ENCODE measurements at regions not wholly inside any gene's neighbourhood (a gene's known extent, or its start where the extent isn't known, plus 50 kb on each side); places are given as distances from the start of the nearest gene placed in this dataset.

DNA sequence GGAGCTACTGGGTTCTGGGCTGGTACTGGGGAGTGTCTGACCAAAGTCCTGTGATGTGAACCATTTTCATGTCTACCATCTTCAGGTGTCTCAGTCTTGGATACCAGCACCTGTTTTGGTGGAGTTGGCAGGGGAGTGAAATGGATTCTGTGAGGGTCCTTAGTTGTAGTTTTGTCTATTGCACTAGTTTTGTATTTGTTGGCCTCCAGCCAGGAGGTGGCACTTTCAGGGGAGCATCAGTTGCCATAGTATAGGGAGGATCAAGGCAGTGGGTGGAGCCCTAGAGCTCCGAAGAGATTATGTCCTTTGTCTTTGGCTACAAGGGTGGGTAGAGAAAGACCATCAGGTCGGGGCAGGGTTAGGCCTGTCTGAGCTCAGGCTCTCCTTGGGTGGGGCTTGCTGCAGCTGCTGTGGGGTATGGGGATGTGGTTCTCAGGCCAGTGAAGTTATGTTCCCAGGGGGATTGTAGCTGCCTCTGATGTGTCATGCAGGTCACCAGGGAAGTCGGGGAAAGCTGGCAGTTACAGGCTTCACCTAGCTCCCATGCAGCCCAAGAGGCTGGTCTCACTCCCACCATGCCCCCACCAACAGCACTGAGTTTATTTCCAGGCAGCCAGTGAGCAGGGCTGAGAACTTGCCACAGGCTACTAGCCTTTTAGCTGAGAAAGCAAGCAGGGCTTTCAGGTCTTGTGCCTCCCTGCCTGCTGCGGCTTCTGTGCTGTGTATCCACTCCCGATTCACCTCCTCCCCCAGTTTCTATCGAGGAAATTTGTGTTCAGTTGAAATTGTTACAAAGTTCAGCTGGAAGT is 153.1 kb downstream of the ZNF365 start:
- 45 to 57% methylated on average over 4 to 6 of the region's 6 CpGs for WGBS, 2 donors
- intact Hi-C loops (cut with DNase I; ENCODE audit: low total_unique reads) = no loop called here
- H3K4me3 ChIP-seq = no peak overlapping the region
- no peaks in the 10 kb centered on the region for H3K36me3 ChIP-seq (ENCODE audit: low read depth, missing control alignments)
- no peak overlapping the region for H3K27ac ChIP-seq
- H3K9me3 ChIP-seq = no peaks in the 10 kb centered on the region
- TF ChIP-seq, protein P1, sequence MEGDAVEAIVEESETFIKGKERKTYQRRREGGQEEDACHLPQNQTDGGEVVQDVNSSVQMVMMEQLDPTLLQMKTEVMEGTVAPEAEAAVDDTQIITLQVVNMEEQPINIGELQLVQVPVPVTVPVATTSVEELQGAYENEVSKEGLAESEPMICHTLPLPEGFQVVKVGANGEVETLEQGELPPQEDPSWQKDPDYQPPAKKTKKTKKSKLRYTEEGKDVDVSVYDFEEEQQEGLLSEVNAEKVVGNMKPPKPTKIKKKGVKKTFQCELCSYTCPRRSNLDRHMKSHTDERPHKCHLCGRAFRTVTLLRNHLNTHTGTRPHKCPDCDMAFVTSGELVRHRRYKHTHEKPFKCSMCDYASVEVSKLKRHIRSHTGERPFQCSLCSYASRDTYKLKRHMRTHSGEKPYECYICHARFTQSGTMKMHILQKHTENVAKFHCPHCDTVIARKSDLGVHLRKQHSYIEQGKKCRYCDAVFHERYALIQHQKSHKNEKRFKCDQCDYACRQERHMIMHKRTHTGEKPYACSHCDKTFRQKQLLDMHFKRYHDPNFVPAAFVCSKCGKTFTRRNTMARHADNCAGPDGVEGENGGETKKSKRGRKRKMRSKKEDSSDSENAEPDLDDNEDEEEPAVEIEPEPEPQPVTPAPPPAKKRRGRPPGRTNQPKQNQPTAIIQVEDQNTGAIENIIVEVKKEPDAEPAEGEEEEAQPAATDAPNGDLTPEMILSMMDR (IDR thresholded peaks at IDR 0.05) = no peak
- TF ChIP-seq POLR2A (IDR thresholded peaks at IDR 0.05) = no peak
- DNase-seq = peak; percentile 20
- H3K4me1 ChIP-seq = peaks cover 5% of the 10 kb centered on the region
- H3K27me3 ChIP-seq = no peaks in the 10 kb centered on the region

DNA sequence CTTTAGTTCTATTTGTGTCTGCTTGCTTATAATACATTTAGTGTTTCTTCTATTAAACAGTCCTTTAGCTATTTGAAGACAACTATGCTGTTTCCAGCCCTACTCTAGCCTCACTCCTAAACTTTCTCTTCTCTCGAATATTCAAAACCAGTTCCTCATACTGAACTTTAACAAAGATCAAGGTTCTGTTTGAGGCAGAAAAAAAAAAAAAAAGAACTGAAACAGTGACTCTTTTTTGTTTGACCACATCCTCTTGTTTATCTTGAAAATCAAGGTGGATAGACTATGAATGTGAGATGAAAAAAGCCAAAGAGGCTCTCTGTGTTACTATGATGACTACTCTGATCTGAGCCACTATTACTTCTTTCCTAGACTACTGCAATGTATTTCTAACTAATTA is 154.3 kb downstream of the ZNF365 start:
- peaks cover 5% of the 10 kb centered on the region for H3K4me1 ChIP-seq
- no peak for TF ChIP-seq POLR2A (IDR thresholded peaks at IDR 0.05)
- TF ChIP-seq, protein P1 (IDR thresholded peaks at IDR 0.05) = no peak
- intact Hi-C loops (cut with DNase I; ENCODE audit: low total_unique reads) = no loop called here
- WGBS, 2 donors = 70 to 88% methylated on average over 1 of the region's 1 CpG
- H3K27ac ChIP-seq = no peak overlapping the region
- no peaks in the 10 kb centered on the region for H3K27me3 ChIP-seq
- no peaks in the 10 kb centered on the region for H3K9me3 ChIP-seq
- DNase-seq = no peak
- H3K36me3 ChIP-seq (ENCODE audit: low read depth, missing control alignments) = no peaks in the 10 kb centered on the region
- no peak overlapping the region for H3K4me3 ChIP-seq

DNA sequence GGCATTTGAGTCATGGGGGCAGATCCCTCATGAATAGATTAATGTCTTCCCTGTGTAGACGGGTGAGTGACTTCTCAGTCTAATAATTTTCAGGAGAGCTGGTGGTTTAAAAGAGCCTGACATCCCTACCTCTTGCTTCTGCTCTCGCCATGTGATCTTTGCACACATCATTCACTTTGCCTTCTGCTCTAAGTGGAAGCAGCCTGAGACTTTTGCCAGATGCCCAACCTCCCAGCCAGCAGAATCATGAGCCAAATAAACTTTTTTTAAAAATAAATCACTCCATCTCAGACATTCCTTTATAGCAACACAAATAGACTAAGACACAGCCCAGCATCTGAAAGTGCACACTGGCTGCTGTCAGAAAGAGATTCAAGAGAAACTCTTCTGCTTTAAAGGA is 155.2 kb downstream of the ZNF365 start:
- WGBS, 2 donors = 62 to 73% methylated on average over 2 of the region's 2 CpGs
- H3K9me3 ChIP-seq = no peaks in the 10 kb centered on the region

DNA sequence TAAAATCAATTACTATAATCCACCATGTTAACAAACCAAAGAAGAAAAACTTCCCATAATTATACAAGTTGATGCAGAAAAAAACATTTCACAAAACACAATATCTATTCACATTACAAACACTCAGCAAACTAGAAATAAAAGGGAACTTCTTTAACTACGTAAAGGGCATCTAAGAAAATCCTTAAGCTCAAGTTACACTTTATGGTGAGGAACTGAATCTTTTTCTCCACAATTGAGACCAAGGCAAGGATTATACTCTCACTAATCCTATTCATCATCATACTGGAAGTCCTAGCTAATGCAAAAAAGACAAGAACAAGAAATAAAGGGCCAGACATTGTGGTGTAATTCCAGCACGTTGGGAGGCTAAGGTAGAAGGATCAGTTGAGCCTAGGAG is 159.9 kb downstream of the ZNF365 start:
- H3K36me3 ChIP-seq (ENCODE audit: low read depth, missing control alignments) = no peaks in the 10 kb centered on the region
- no peak overlapping the region for H3K4me3 ChIP-seq
- DNase-seq = no peak
- H3K27ac ChIP-seq = no peak overlapping the region
- intact Hi-C loops (cut with DNase I; ENCODE audit: low total_unique reads) = no loop called here
- 71 to 85% methylated on average over 2 of the region's 2 CpGs for WGBS, 2 donors
- TF ChIP-seq, protein P1 (IDR thresholded peaks at IDR 0.05) = no peak
- TF ChIP-seq POLR2A (IDR thresholded peaks at IDR 0.05) = no peak
- no peaks in the 10 kb centered on the region for H3K4me1 ChIP-seq
- no peaks in the 10 kb centered on the region for H3K9me3 ChIP-seq
- no peaks in the 10 kb centered on the region for H3K27me3 ChIP-seq

More for the DNA sequence above, 155.2 kb downstream of the ZNF365 start:
- Histone ChIP-seq H3K27me3 (no peaks in the 10 kb centered on the region), H3K4me3 (no peak overlapping the region), H3K36me3 (ENCODE audit: low read depth, missing control alignments) (no peaks in the 10 kb centered on the region), H3K4me1 (peaks cover 5% of the 10 kb centered on the region), H3K27ac (no peak overlapping the region)
- no peak for DNase-seq
- TF ChIP-seq POLR2A (IDR thresholded peaks at IDR 0.05) = no peak
- TF ChIP-seq, protein P1 (IDR thresholded peaks at IDR 0.05) = no peak
- intact Hi-C loops (cut with DNase I; ENCODE audit: low total_unique reads) = no loop called here

DNA sequence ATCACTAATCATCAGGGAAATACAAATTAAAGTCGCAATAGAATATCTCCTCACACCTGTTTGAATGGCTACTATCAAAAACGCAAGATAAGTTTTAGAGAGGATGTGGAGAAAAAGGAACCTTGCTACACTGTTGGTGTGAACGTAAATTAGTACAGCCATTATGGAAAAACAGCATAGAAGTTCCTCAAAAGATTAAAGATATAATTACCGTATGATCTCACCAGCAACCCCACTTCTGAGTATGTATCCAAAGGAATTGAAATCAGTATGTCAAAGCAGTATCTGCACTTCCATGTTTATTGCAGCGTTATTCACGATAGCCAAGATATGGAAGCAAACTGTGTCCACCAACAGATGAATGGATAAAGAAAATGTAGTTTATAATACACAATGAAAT is 164.4 kb downstream of the ZNF365 start:
- H3K27ac ChIP-seq = no peak overlapping the region
- H3K9me3 ChIP-seq = no peaks in the 10 kb centered on the region
- no peak overlapping the region for H3K4me3 ChIP-seq
- no peaks in the 10 kb centered on the region for H3K4me1 ChIP-seq
- H3K36me3 ChIP-seq (ENCODE audit: low read depth, missing control alignments) = no peaks in the 10 kb centered on the region
- 75 to 79% methylated on average over 6 of the region's 6 CpGs for WGBS, 2 donors
- no peaks in the 10 kb centered on the region for H3K27me3 ChIP-seq
- TF ChIP-seq POLR2A (IDR thresholded peaks at IDR 0.05) = no peak
- intact Hi-C loops (cut with DNase I; ENCODE audit: low total_unique reads) = no loop called here
- DNase-seq = no peak

Measured in testis (tissue), 2 donors.